GM18519 (cell line): ENCODE measurements at regions not wholly inside any gene's neighbourhood (a gene's known extent, or its start where the extent isn't known, plus 50 kb on each side); places are given as distances from the start of the nearest gene placed in this dataset.
"Not testable (repeated sequence)": the region's sequence is repeated elsewhere in the genome, so short reads cannot be mapped to it uniquely, and the experiment has no call there.

Source experiments
- ATAC-seq: cut with Tn5 transposase; IDR thresholded peaks from one replicate; pipeline ENCODE4 v1.9.1; 2021; ENCODE audit warnings: mild to moderate bottlenecking, moderate library complexity; ENCODE audit not compliant: unreplicated experiment, low FRiP score

- no peak for ATAC-seq
Observed at GRCh38 chr12:27864521-27864920, 84.5 kb upstream of the MANSC4 start.

GRCh38 chr12:27863839-27864238 is 83.8 kb upstream of the MANSC4 start:
- no peak for ATAC-seq

DNA sequence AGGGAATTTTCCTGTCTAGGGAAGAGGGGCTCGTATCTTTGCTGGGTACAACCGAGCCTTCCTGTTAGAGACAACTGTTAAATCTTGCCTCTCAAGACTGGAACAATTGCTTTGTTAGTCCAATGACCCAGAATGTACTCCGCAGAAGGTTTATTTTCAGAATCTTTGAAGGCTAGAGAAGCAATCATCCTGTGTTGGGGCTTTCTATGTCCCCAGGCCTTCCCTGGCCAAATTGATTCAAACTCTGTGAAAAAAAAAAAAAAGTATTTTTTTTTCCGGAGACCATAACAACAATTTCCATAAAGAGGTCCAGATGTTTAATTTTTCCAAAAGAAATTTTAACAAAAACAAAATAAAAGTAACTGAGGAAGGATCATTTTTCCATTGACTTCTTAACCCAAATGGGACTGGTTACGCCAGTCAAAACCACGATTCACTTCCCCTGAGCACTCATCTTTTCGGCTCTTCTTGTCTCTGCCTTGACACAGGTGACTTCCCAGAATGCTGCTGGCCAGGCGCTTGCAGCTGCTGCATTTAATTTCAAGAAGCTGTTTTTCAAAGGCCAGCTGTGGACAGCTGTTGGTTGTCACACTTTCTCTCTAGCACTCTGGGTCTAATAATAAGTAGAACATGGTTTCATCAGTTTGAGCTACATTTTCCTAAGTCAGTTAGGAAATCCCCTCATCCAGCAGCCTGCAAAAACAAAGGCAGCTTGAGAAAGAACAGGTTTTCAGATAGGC is 81.6 kb upstream of the MANSC4 start:
- no peak for ATAC-seq

DNA sequence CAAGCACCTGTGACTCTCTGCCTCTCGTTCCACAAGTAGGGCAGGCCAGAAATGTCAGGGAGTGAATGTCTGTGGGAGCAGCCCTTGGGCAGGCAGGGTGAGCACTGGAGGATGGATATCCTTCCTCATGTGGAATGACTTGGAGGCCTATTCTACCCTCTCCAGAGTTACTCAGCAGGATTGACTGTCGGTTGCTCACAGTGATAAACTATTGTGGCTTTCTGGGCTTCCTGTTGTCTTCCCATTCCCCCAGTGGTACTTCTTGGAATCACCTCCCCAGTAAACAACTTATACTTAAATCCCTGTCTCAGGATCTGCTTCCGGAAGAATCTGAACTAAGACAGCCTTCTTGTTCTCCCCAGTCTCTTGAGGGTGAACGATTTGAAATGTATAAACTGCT is 79.6 kb upstream of the MANSC4 start:
- no peak for ATAC-seq

DNA sequence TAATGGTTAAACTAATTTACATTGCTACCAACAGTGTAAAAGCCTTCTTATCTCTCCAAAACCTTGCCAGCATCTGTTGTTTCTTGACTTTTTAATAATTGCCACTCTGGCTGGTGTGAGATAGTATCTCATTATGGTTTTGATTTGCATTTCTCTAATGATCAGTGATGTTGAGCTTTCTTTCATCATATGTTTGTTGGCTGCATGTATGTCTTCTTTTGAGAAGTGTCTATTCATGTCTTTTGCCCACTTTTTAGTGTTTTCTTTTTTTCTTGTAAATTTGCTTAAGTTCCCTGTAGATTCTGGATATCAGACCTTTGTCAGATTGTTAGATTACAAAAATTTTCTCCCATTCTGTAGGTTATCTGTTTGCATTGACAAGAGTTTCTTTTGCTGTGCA is 77.0 kb upstream of the MANSC4 start:
- ATAC-seq = not testable (repeated sequence)

- ATAC-seq = no peak
Observed at GRCh38 chr12:27852742-27853141, 72.7 kb upstream of the MANSC4 start.
